H9 (cell line): ENCODE measurements at regions not wholly inside any gene's neighbourhood (a gene's known extent, or its start where the extent isn't known, plus 50 kb on each side); places are given as distances from the start of the nearest gene placed in this dataset.

Source experiments
- DNase-seq: peaks from one replicate; pipeline ENCODE4 v3.0.0-alpha.2; 2017
- H2AFZ ChIP-seq: one replicate; pipeline ENCODE4 v1.6.1; 2013; ENCODE audit warnings: mild to moderate bottlenecking, low read length, control low read depth, moderate library complexity
- H2AK5ac ChIP-seq: 2 replicates; pipeline ENCODE4 v1.6.1; 2013; ENCODE audit warnings: low read length, control low read depth, mixed read lengths; ENCODE audit not compliant: insufficient read length
- H2BK120ac ChIP-seq: one replicate; pipeline ENCODE4 v1.6.1; 2013; ENCODE audit warnings: low read depth, mild to moderate bottlenecking, low read length, control low read depth, inconsistent platforms; ENCODE audit not compliant: poor library complexity, severe bottlenecking
- H2BK12ac ChIP-seq: 2 replicates; pipeline ENCODE4 v1.6.1; 2013; ENCODE audit warnings: low read length, control low read depth, mixed read lengths, low read depth; ENCODE audit not compliant: insufficient read length
- H2BK15ac ChIP-seq: 2 replicates; pipeline ENCODE4 v1.6.1; 2013; ENCODE audit warnings: low read depth, low read length, control low read depth
- H2BK20ac ChIP-seq: one replicate; pipeline ENCODE4 v1.6.1; 2013; ENCODE audit warnings: low read depth, mild to moderate bottlenecking, low read length, control low read depth, inconsistent platforms; ENCODE audit not compliant: poor library complexity, severe bottlenecking
- H2BK5ac ChIP-seq: 2 replicates; pipeline ENCODE4 v1.6.1; 2013; ENCODE audit warnings: low read length, control low read depth, mixed read lengths; ENCODE audit not compliant: insufficient read length
- H3K14ac ChIP-seq: 2 replicates; pipeline ENCODE4 v1.6.1; 2013; ENCODE audit warnings: low read length, control low read depth; ENCODE audit not compliant: insufficient read depth
- H3K18ac ChIP-seq: 2 replicates; pipeline ENCODE4 v1.6.1; 2013; ENCODE audit warnings: low read depth, mild to moderate bottlenecking, mixed read lengths, low read length, control low read depth; ENCODE audit not compliant: insufficient read length
- H3K23ac ChIP-seq: 2 replicates; pipeline ENCODE4 v1.6.1; 2013; ENCODE audit warnings: low read length, control low read depth, mixed read lengths, low read depth; ENCODE audit not compliant: insufficient read length
- H3K23me2 ChIP-seq: 2 replicates; pipeline ENCODE4 v1.6.1; 2013; ENCODE audit warnings: low read depth, mild to moderate bottlenecking, mixed read lengths, low read length, control low read depth; ENCODE audit not compliant: insufficient read length, poor library complexity, severe bottlenecking
- H3K27ac ChIP-seq: 2 replicates; pipeline ENCODE4 v1.5.1; 2013; ENCODE audit warnings: low read length, control low read depth, mixed read lengths, low read depth; ENCODE audit not compliant: insufficient read length
- H3K27me3 ChIP-seq: 2 replicates; pipeline ENCODE4 v1.6.1; 2013; ENCODE audit warnings: low read length, control low read depth, inconsistent platforms; ENCODE audit not compliant: insufficient read depth
- H3K4ac ChIP-seq: 2 replicates; pipeline ENCODE4 v1.6.1; 2013; ENCODE audit warnings: low read depth, mild to moderate bottlenecking, control low read depth, inconsistent platforms, low read length, moderate library complexity
- H3K4me1 ChIP-seq: 2 replicates; pipeline ENCODE4 v1.6.1; 2013; ENCODE audit warnings: low read length, control low read depth, inconsistent platforms; ENCODE audit not compliant: insufficient read depth
- H3K4me2 ChIP-seq: 2 replicates; pipeline ENCODE4 v1.6.1; 2013; ENCODE audit warnings: low read length, control low read depth, mixed read lengths; ENCODE audit not compliant: insufficient read length, insufficient read depth
- H3K56ac ChIP-seq: 2 replicates; pipeline ENCODE4 v1.6.1; 2013; ENCODE audit warnings: low read depth, mild to moderate bottlenecking, mixed read lengths, low read length, control low read depth; ENCODE audit not compliant: insufficient read length
- H3K79me1 ChIP-seq: 2 replicates; pipeline ENCODE4 v1.6.1; 2013; ENCODE audit warnings: low read depth, mild to moderate bottlenecking, moderate library complexity, low read length, control low read depth, inconsistent platforms; ENCODE audit not compliant: insufficient read depth, poor library complexity, severe bottlenecking
- H3K79me2 ChIP-seq: 2 replicates; pipeline ENCODE4 v1.6.1; 2013; ENCODE audit warnings: low read length, control low read depth, inconsistent platforms; ENCODE audit not compliant: insufficient read depth
- H3K9ac ChIP-seq: 2 replicates; pipeline ENCODE4 v1.6.1; 2013; ENCODE audit warnings: low read length, control low read depth, mixed read lengths; ENCODE audit not compliant: insufficient read length; ENCODE audit errors: extremely low read depth
- H3K9me3 ChIP-seq: one replicate; pipeline ENCODE4 v1.6.1; 2013; ENCODE audit warnings: low read depth, low read length, inconsistent platforms; ENCODE audit not compliant: control insufficient read depth
- H3T11ph ChIP-seq: one replicate; pipeline ENCODE4 v1.6.1; 2013; ENCODE audit warnings: mild to moderate bottlenecking, low read length, control low read depth, inconsistent platforms
- H4K20me1 ChIP-seq: one replicate; pipeline ENCODE4 v1.6.1; 2013; ENCODE audit not compliant: control insufficient read depth, insufficient read length, insufficient read depth
- H4K5ac ChIP-seq: 2 replicates; pipeline ENCODE4 v1.6.1; 2013; ENCODE audit warnings: low read depth, mild to moderate bottlenecking, mixed read lengths, low read length, control low read depth; ENCODE audit not compliant: insufficient read length
- H4K8ac ChIP-seq: replicated peaks from 2 replicates; pipeline ENCODE4 v1.6.1; 2013; ENCODE audit warnings: low read length, control low read depth, mixed read lengths, low read depth; ENCODE audit not compliant: insufficient read length
- H4K91ac ChIP-seq: 2 replicates; pipeline ENCODE4 v1.6.1; 2013; ENCODE audit warnings: low read depth, mild to moderate bottlenecking, moderate library complexity, mixed read lengths, low read length, control low read depth; ENCODE audit not compliant: insufficient read length
- H3K27ac Mint-ChIP-seq, 3 experiments: 2 replicates in 2 of 3; 3 replicates in 1 of 3; pipeline ENCODE4 v1.8.0; 2020 to 2021; ENCODE audit warnings: mixed read lengths in 3 of 3, mild to moderate bottlenecking in 1 of 3, moderate library complexity in 1 of 3
- H3K27me3 Mint-ChIP-seq: 2 replicates; pipeline ENCODE4 v1.8.0; 2021; ENCODE audit warnings: low read depth, mild to moderate bottlenecking, moderate library complexity, mixed read lengths
- H3K36me3 Mint-ChIP-seq, 3 experiments: 2 replicates in 2 of 3; 3 replicates in 1 of 3; pipeline ENCODE4 v1.8.0; 2020 to 2021; ENCODE audit warnings: low read depth in 3 of 3, mixed read lengths in 3 of 3; ENCODE audit not compliant: insufficient read depth in 1 of 3
- H3K4me1 Mint-ChIP-seq, 2 experiments: 2 replicates each; pipeline ENCODE4 v1.8.0; 2020; ENCODE audit warnings: mixed read lengths in 2 of 2
- H3K4me3 Mint-ChIP-seq, 2 experiments: 2 replicates in 1 of 2; 3 replicates in 1 of 2; pipeline ENCODE4 v1.8.0; 2020 to 2021; ENCODE audit warnings: mild to moderate bottlenecking in 2 of 2, mixed read lengths in 2 of 2, moderate library complexity in 1 of 2
- H3K9me3 Mint-ChIP-seq, 2 experiments: 2 replicates in 1 of 2; 3 replicates in 1 of 2; pipeline ENCODE4 v1.8.0; 2020; ENCODE audit warnings: mild to moderate bottlenecking in 2 of 2, mixed read lengths in 2 of 2, moderate library complexity in 1 of 2
- CTCF ChIP-seq: fragments of 200-600 bp; sonication (generic); conservative IDR thresholded peaks from 3 replicates; pipeline ENCODE4 v1.8.0; 2021; ENCODE audit warnings: antibody characterized with exemption, mild to moderate bottlenecking
- WGBS: extraction: QIAGEN DNeasy Blood & Tissue Kit; methylation state at CpG from one replicate; pipeline ENCODE4 v1.1.7; 2013; ENCODE audit warnings: missing lambda C conversion rate, low lambda C conversion rate, mixed read lengths; ENCODE audit not compliant: insufficient read length; ENCODE audit errors: extremely low coverage; 5-methylcytosine and 5-hydroxymethylcytosine counted together

DNA sequence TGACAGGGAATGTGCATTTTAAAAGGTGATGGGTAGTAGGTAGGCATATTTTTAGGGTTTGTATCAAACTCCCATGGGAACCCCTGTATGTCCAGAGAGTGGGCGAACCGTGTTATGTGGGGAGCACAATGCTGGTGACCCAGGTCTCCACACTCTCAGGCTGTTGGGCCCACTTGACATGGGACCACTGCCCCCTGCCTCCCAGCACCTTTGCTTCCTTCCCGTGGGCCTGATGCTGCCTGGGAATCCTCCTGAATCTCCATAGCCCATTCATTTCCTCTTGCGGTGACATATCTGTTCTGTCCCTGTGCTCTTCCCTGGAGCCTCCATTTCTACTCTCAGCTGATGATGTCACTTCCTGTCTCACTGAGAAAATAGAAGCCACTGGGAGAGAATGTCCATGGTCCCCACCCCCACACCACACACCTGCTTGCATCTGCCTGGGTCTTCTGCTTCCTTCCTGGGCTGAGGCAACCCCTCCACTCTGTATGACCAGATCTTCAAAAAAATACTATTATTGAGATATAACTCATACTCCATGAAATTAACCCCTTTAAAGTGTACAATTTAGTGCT lies 55.8 kb upstream of the THY1 start:
- Histone ChIP-seq H2BK12ac (no peak overlapping the region), H3K27ac (no peak overlapping the region), H3K23me2 (no peaks in the 10 kb centered on the region), H3K4me2 (no peak overlapping the region), H3K14ac (no peak overlapping the region), H4K8ac (no peak overlapping the region), H3K79me1 (no peaks in the 10 kb centered on the region), H2BK15ac (no peak overlapping the region), H3K9me3 (no peaks in the 10 kb centered on the region), H4K91ac (no peak overlapping the region), H3K4ac (no peak overlapping the region), H2BK20ac (no peak overlapping the region), H3K9ac (no peak overlapping the region), H3K4me1 (no peaks in the 10 kb centered on the region; the same call in 1 of the 2 replicates), H3K56ac (no peak overlapping the region), H2AFZ (no peak overlapping the region), H3K79me2 (no peaks in the 10 kb centered on the region), H2BK5ac (no peak overlapping the region), H3K27me3 (no peaks in the 10 kb centered on the region), H3K23ac (no peak overlapping the region), H4K20me1 (no peaks in the 10 kb centered on the region), H3K18ac (no peak overlapping the region), H2AK5ac (no peak overlapping the region), H2BK120ac (no peak overlapping the region), H4K5ac (no peak overlapping the region), H3T11ph (no peak overlapping the region)
- no peak overlapping the region for H3K4me3 Mint-ChIP-seq
- no peaks in the 10 kb centered on the region; a peak in 1 of 7 replicates for H3K36me3 Mint-ChIP-seq
- peak; percentile 22 for DNase-seq
- WGBS: no CpG with 5 or more reads among the region's 4 CpGs
- H3K4me1 Mint-ChIP-seq: peaks cover 14 to 16% of the 10 kb centered on the region in 2 experiments
- no peak for TF ChIP-seq CTCF
- H3K9me3 Mint-ChIP-seq: no peaks in the 10 kb centered on the region; a peak in 1 of 5 replicates
- H3K27me3 Mint-ChIP-seq: peaks cover 45% of the 10 kb centered on the region
- no peak overlapping the region; a peak in 1 of 7 replicates for H3K27ac Mint-ChIP-seq
